Smooth muscle cell (in vitro differentiated cells): ENCODE measurements at regions not wholly inside any gene's neighbourhood (a gene's known extent, or its start where the extent isn't known, plus 50 kb on each side); places are given as distances from the start of the nearest gene placed in this dataset.

Experiments used
- DNase-seq: peaks from one replicate; lab custom pipeline; 2025; ENCODE audit not compliant: unreplicated experiment; lab: John Stamatoyannopoulos, UW
- H2AFZ ChIP-seq: fragments of 200-600 bp; sonication (generic); 2 replicates; pipeline ENCODE4 v1.6.0; 2016; ENCODE audit warnings: antibody characterized with exemption, low read depth, mild to moderate bottlenecking
- H3F3A ChIP-seq: fragments of 200-600 bp; sonication (generic); 2 replicates; pipeline ENCODE4 v1.6.0; 2017; ENCODE audit warnings: antibody characterized with exemption, low read depth
- H3K27ac ChIP-seq: fragments of 200-600 bp; sonication (generic); 2 replicates; pipeline ENCODE4 v1.5.1; 2016; ENCODE audit warnings: low read depth, mild to moderate bottlenecking
- H3K27me3 ChIP-seq: fragments of 200-600 bp; sonication (generic); 2 replicates; pipeline ENCODE4 v1.6.1; 2016; ENCODE audit warnings: low read depth, mild to moderate bottlenecking
- H3K36me3 ChIP-seq: fragments of 200-600 bp; sonication (generic); 2 replicates; pipeline ENCODE4 v1.5.1; 2016; ENCODE audit warnings: low read depth
- H3K4me1 ChIP-seq: fragments of 200-600 bp; sonication (generic); 2 replicates; pipeline ENCODE4 v1.5.1; 2016; ENCODE audit warnings: low read depth
- H3K4me2 ChIP-seq: fragments of 200-600 bp; sonication (generic); 2 replicates; pipeline ENCODE4 v1.6.0; 2016; ENCODE audit warnings: mild to moderate bottlenecking
- H3K4me3 ChIP-seq: fragments of 200-600 bp; sonication (generic); 2 replicates; pipeline ENCODE4 v1.5.1; 2016; ENCODE audit warnings: mild to moderate bottlenecking
- H3K79me2 ChIP-seq: fragments of 200-600 bp; sonication (generic); 2 replicates; pipeline ENCODE4 v1.6.0; 2016; ENCODE audit warnings: low read depth, mild to moderate bottlenecking
- H3K9ac ChIP-seq: fragments of 200-600 bp; sonication (generic); 2 replicates; pipeline ENCODE4 v1.6.0; 2016; ENCODE audit warnings: low read depth
- H3K9me3 ChIP-seq: fragments of 200-600 bp; sonication (generic); replicated peaks from 2 replicates; pipeline ENCODE4 v1.5.1; 2016; ENCODE audit warnings: low read depth
- H4K20me1 ChIP-seq: fragments of 200-600 bp; sonication (generic); 2 replicates; pipeline ENCODE4 v1.6.0; 2016; ENCODE audit warnings: low read depth
- CTCF ChIP-seq: fragments of 200-600 bp; sonication (generic); IDR thresholded peaks from 2 replicates; pipeline ENCODE4 v1.5.1; 2017; ENCODE audit warnings: borderline replicate concordance, mild to moderate bottlenecking, antibody characterized with exemption; ENCODE audit not compliant: insufficient read depth, poor library complexity, severe bottlenecking
- WGBS: methylation state at CpG from one replicate; pipeline ENCODE4 v1.1.7; 2016; ENCODE audit warnings: low lambda C conversion rate; 5-methylcytosine and 5-hydroxymethylcytosine counted together

GRCh38 chr17:34174496-34174895, 80.6 kb upstream of the CCL2 start:
- Histone ChIP-seq H3K79me2 (no peaks in the 10 kb centered on the region), H3K9me3 (no peaks in the 10 kb centered on the region), H3F3A (peaks cover 5% of the 10 kb centered on the region), H3K27me3 (no peaks in the 10 kb centered on the region), H3K4me1 (peaks cover 6% of the 10 kb centered on the region), H2AFZ (no peak overlapping the region), H4K20me1 (no peaks in the 10 kb centered on the region), H3K4me2 (no peak overlapping the region), H3K27ac (no peak overlapping the region), H3K9ac (no peak overlapping the region), H3K4me3 (no peak overlapping the region), H3K36me3 (no peaks in the 10 kb centered on the region)
- 88% methylated on average over 1 of the region's 1 CpG for WGBS
- no peak for TF ChIP-seq CTCF
- DNase-seq: no peak

GRCh38 chr17:34176440-34176839, 78.6 kb upstream of the CCL2 start:
- H3K4me2 ChIP-seq: no peak overlapping the region
- H4K20me1 ChIP-seq: no peaks in the 10 kb centered on the region
- H2AFZ ChIP-seq: no peak overlapping the region
- peaks cover 5% of the 10 kb centered on the region for H3F3A ChIP-seq
- H3K4me1 ChIP-seq: peaks cover 6% of the 10 kb centered on the region
- H3K27ac ChIP-seq: no peak overlapping the region
- H3K27me3 ChIP-seq: no peaks in the 10 kb centered on the region
- H3K36me3 ChIP-seq: no peaks in the 10 kb centered on the region
- no peak for TF ChIP-seq CTCF
- no peak overlapping the region for H3K9ac ChIP-seq
- H3K9me3 ChIP-seq: no peaks in the 10 kb centered on the region
- 92% methylated on average over 2 of the region's 2 CpGs for WGBS
- H3K79me2 ChIP-seq: no peaks in the 10 kb centered on the region
- no peak for DNase-seq
- no peak overlapping the region for H3K4me3 ChIP-seq

GRCh38 chr17:34177642-34178041, 77.4 kb upstream of the CCL2 start:
- Histone ChIP-seq H3K79me2 (no peaks in the 10 kb centered on the region), H3K9me3 (no peaks in the 10 kb centered on the region), H3K4me3 (no peak overlapping the region), H3K36me3 (no peaks in the 10 kb centered on the region), H3K27me3 (no peaks in the 10 kb centered on the region), H3F3A (peaks cover 5% of the 10 kb centered on the region), H2AFZ (no peak overlapping the region), H3K4me1 (peaks cover 6% of the 10 kb centered on the region), H3K9ac (no peak overlapping the region), H3K4me2 (peak overlapping the region; percentile 36), H3K27ac (peak overlapping the region; percentile 63), H4K20me1 (no peaks in the 10 kb centered on the region)
- no peak for DNase-seq
- WGBS: 0% methylated on average over 1 of the region's 1 CpG
- no peak for TF ChIP-seq CTCF

- Histone ChIP-seq H3K27ac (peak overlapping the region; percentile 63), H3K9ac (no peak overlapping the region), H4K20me1 (no peaks in the 10 kb centered on the region), H3F3A (peaks cover 5% of the 10 kb centered on the region), H3K79me2 (no peaks in the 10 kb centered on the region), H3K4me3 (no peak overlapping the region), H3K4me2 (peak overlapping the region; percentile 2), H3K9me3 (no peaks in the 10 kb centered on the region), H3K4me1 (peaks cover 6% of the 10 kb centered on the region), H3K27me3 (no peaks in the 10 kb centered on the region), H2AFZ (no peak overlapping the region), H3K36me3 (no peaks in the 10 kb centered on the region)
- 38% methylated on average over 3 of the region's 3 CpGs for WGBS
- no peak for TF ChIP-seq CTCF
- DNase-seq: no peak
These were observed 77.0 kb upstream of the CCL2 start for GRCh38 chr17:34178092-34178491.
